Stimulated activated naive B cell treated with anti-CD40 and anti-IgM and Interleukin-4, amounts not matched to agents 10 μg/mL and 1 μg/mL and 100 μg/mL, for 72 hours (primary cell): ENCODE measurements at regions not wholly inside any gene's neighbourhood (a gene's known extent, or its start where the extent isn't known, plus 50 kb on each side); places are given as distances from the start of the nearest gene placed in this dataset.
A peak's percentile ranks its signal among the peaks of the same experiment; 100 is the strongest.
"Not testable (repeated sequence)": the region's sequence is repeated elsewhere in the genome, so short reads cannot be mapped to it uniquely, and the experiment has no call there.

Source experiments
- ATAC-seq, 2 donors: fragments of 150-1000 bp; cut with Tn5 transposase; replicated peaks; 2 replicates each; pipeline ENCODE4 v1.10.0; 2021; ENCODE audit warnings: moderate library complexity in 1 of 2
- DNase-seq: peaks from one replicate; pipeline ENCODE4 v3.0.0; 2021
- H3K27ac Mint-ChIP-seq: one replicate; pipeline ENCODE4 v1.8.0; 2022; ENCODE audit warnings: mild to moderate bottlenecking, mixed read lengths
- H3K27me3 Mint-ChIP-seq, 2 donors: one replicate each; pipeline ENCODE4 v1.8.0; 2022; ENCODE audit warnings: mixed read lengths in 2 of 2
- H3K36me3 Mint-ChIP-seq, 2 donors: one replicate each; pipeline ENCODE4 v1.8.0; 2022; ENCODE audit warnings: mixed read lengths in 2 of 2, mild to moderate bottlenecking in 1 of 2
- H3K4me1 Mint-ChIP-seq, 2 donors: one replicate each; pipeline ENCODE4 v1.8.0; 2022; ENCODE audit warnings: mixed read lengths in 2 of 2, mild to moderate bottlenecking in 1 of 2
- H3K4me3 Mint-ChIP-seq, 2 donors: one replicate each; pipeline ENCODE4 v1.8.0; 2022; ENCODE audit warnings: mild to moderate bottlenecking in 2 of 2, mixed read lengths in 2 of 2, moderate library complexity in 1 of 2
- H3K9me3 Mint-ChIP-seq, 2 donors: one replicate each; pipeline ENCODE4 v1.8.0; 2022; ENCODE audit warnings: mixed read lengths in 2 of 2, mild to moderate bottlenecking in 1 of 2

- peaks cover 3 to 5% of the 10 kb centered on the region in 2 donors for H3K36me3 Mint-ChIP-seq
- DNase-seq (no peak), ATAC-seq (no peak)
- H3K9me3 Mint-ChIP-seq: peaks cover 0 to 12% of the 10 kb centered on the region in 2 donors
- H3K27me3 Mint-ChIP-seq: peaks cover 17 to 28% of the 10 kb centered on the region in 2 donors
- H3K4me3 Mint-ChIP-seq: no peak overlapping the region
- H3K27ac Mint-ChIP-seq: peak overlapping the region; percentile 0
- H3K4me1 Mint-ChIP-seq: peaks cover 16 to 20% of the 10 kb centered on the region in 2 donors
These were observed 134.4 kb downstream of the OR2B2 start for GRCh38 chr6:27777614-27778355.

- H3K4me3 Mint-ChIP-seq: no peak overlapping the region
These were observed 135.1 kb downstream of the OR2B2 start for GRCh38 chr6:27777126-27777525.

GRCh38 chr6:27776504-27776903 is 135.7 kb downstream of the OR2B2 start:
- DNase-seq: no peak
- peaks cover 0 to 12% of the 10 kb centered on the region in 2 donors for H3K9me3 Mint-ChIP-seq
- H3K36me3 Mint-ChIP-seq: peaks cover 3 to 5% of the 10 kb centered on the region in 2 donors
- no peak for ATAC-seq
- H3K4me3 Mint-ChIP-seq: no peak overlapping the region
- peaks cover 17 to 24% of the 10 kb centered on the region in 2 donors for H3K27me3 Mint-ChIP-seq
- no peak overlapping the region for H3K27ac Mint-ChIP-seq
- peaks cover 24 to 32% of the 10 kb centered on the region in 2 donors for H3K4me1 Mint-ChIP-seq

More at GRCh38 chr6:27777126-27777525, 135.1 kb downstream of the OR2B2 start:
- peaks cover 0 to 12% of the 10 kb centered on the region in 2 donors for H3K9me3 Mint-ChIP-seq
- peaks cover 17 to 24% of the 10 kb centered on the region in 2 donors for H3K27me3 Mint-ChIP-seq
- H3K27ac Mint-ChIP-seq: no peak overlapping the region
- DNase-seq: no peak
- peaks cover 3 to 5% of the 10 kb centered on the region in 2 donors for H3K36me3 Mint-ChIP-seq
- ATAC-seq: no peak
- H3K4me1 Mint-ChIP-seq: peaks cover 21 to 27% of the 10 kb centered on the region in 2 donors

- Mint-ChIP-seq H3K36me3 (peaks cover 3 to 5% of the 10 kb centered on the region in 2 donors), H3K4me3 (no peak overlapping the region), H3K27me3 (peaks cover 17 to 24% of the 10 kb centered on the region in 2 donors), H3K9me3 (peaks cover 0 to 12% of the 10 kb centered on the region in 2 donors), H3K4me1 (peaks cover 29 to 38% of the 10 kb centered on the region in 2 donors), H3K27ac (no peak overlapping the region)
- ATAC-seq (no peak), DNase-seq (no peak)
These were observed 136.4 kb downstream of the OR2B2 start for GRCh38 chr6:27775796-27776184.

- Mint-ChIP-seq H3K27me3 (peaks cover 17 to 24% of the 10 kb centered on the region in 2 donors), H3K4me1 (peaks cover 29 to 38% of the 10 kb centered on the region in 2 donors), H3K9me3 (peaks cover 0 to 12% of the 10 kb centered on the region in 2 donors)
- not testable (repeated sequence) for DNase-seq, H3K27ac Mint-ChIP-seq, H3K4me3 Mint-ChIP-seq, ATAC-seq, H3K36me3 Mint-ChIP-seq
These were observed 136.9 kb downstream of the OR2B2 start for GRCh38 chr6:27775138-27775795.

- Mint-ChIP-seq H3K9me3 (peaks cover 0 to 12% of the 10 kb centered on the region in 2 donors), H3K4me1 (peaks cover 29 to 38% of the 10 kb centered on the region in 2 donors), H3K27me3 (peaks cover 17 to 24% of the 10 kb centered on the region in 2 donors), H3K27ac (peak overlapping the region; percentile 91), H3K4me3 (peak overlapping the region; percentile 62 to 72)
- ATAC-seq: peak; percentile 68 to 78
- DNase-seq, H3K36me3 Mint-ChIP-seq: not testable (repeated sequence)
These were observed 138.0 kb downstream of the OR2B2 start for GRCh38 chr6:27774264-27774600.

- peak overlapping the region; percentile 91 for H3K27ac Mint-ChIP-seq
- peaks cover 0 to 12% of the 10 kb centered on the region in 2 donors for H3K9me3 Mint-ChIP-seq
- peak; percentile 54 for ATAC-seq
- peak; percentile 54 for DNase-seq
- peaks cover 29 to 38% of the 10 kb centered on the region in 2 donors for H3K4me1 Mint-ChIP-seq
- peaks cover 15 to 21% of the 10 kb centered on the region in 2 donors for H3K27me3 Mint-ChIP-seq
- H3K36me3 Mint-ChIP-seq: not testable (repeated sequence)
- peak overlapping the region; percentile 62 to 72 for H3K4me3 Mint-ChIP-seq
These were observed 138.5 kb downstream of the OR2B2 start for GRCh38 chr6:27773542-27774263.

GRCh38 chr6:27772261-27773001 is 139.8 kb downstream of the OR2B2 start:
- DNase-seq (peak; percentile 71), ATAC-seq (peak; percentile 81 to 88)
- Mint-ChIP-seq H3K36me3 (peaks cover 3 to 5% of the 10 kb centered on the region in 2 donors), H3K4me3 (no peak overlapping the region), H3K27ac (peak overlapping the region; percentile 9), H3K4me1 (peaks cover 29 to 38% of the 10 kb centered on the region in 2 donors), H3K9me3 (peaks cover 0 to 10% of the 10 kb centered on the region in 2 donors), H3K27me3 (peaks cover 5 to 13% of the 10 kb centered on the region in 2 donors)

- ATAC-seq: no peak
- Mint-ChIP-seq H3K4me1 (peaks cover 29 to 38% of the 10 kb centered on the region in 2 donors), H3K27ac (no peak overlapping the region), H3K36me3 (peaks cover 3 to 5% of the 10 kb centered on the region in 2 donors), H3K27me3 (peaks cover 3 to 10% of the 10 kb centered on the region in 2 donors), H3K9me3 (peaks cover 0 to 9% of the 10 kb centered on the region in 2 donors), H3K4me3 (no peak overlapping the region)
- DNase-seq: no peak
These were observed 141.0 kb downstream of the OR2B2 start for GRCh38 chr6:27771235-27771634.

- H3K27ac Mint-ChIP-seq: no peak overlapping the region
- no peak for ATAC-seq
- H3K4me3 Mint-ChIP-seq: no peak overlapping the region
- no peak for DNase-seq
- H3K9me3 Mint-ChIP-seq: peaks cover 0 to 9% of the 10 kb centered on the region in 2 donors
- peaks cover 3 to 11% of the 10 kb centered on the region in 2 donors for H3K27me3 Mint-ChIP-seq
- H3K36me3 Mint-ChIP-seq: peaks cover 3 to 5% of the 10 kb centered on the region in 2 donors
- peaks cover 27 to 38% of the 10 kb centered on the region in 2 donors for H3K4me1 Mint-ChIP-seq
These were observed 141.5 kb downstream of the OR2B2 start for GRCh38 chr6:27770724-27771123.

- no peaks in the 10 kb centered on the region for H3K36me3 Mint-ChIP-seq
- H3K4me1 Mint-ChIP-seq: peaks cover 16 to 26% of the 10 kb centered on the region in 2 donors
- H3K9me3 Mint-ChIP-seq: peaks cover 0 to under 1% of the 10 kb centered on the region in 2 donors
- H3K27ac Mint-ChIP-seq: no peak overlapping the region
- no peak overlapping the region for H3K4me3 Mint-ChIP-seq
- DNase-seq (no peak), ATAC-seq (no peak)
- peaks cover 9 to 17% of the 10 kb centered on the region in 2 donors for H3K27me3 Mint-ChIP-seq
These were observed 143.6 kb downstream of the OR2B2 start for GRCh38 chr6:27768556-27768955.

GRCh38 chr6:27767851-27768250 is 144.3 kb downstream of the OR2B2 start:
- Mint-ChIP-seq H3K9me3 (no peaks in the 10 kb centered on the region), H3K4me1 (peaks cover 12 to 18% of the 10 kb centered on the region in 2 donors), H3K36me3 (no peaks in the 10 kb centered on the region), H3K27ac (no peak overlapping the region), H3K27me3 (peaks cover 9 to 17% of the 10 kb centered on the region in 2 donors), H3K4me3 (no peak overlapping the region)
- ATAC-seq (no peak), DNase-seq (no peak)

- no peak for ATAC-seq
These were observed 145.8 kb downstream of the OR2B2 start for GRCh38 chr6:27766405-27766804.

More at GRCh38 chr6:27766405-27766804, 145.8 kb downstream of the OR2B2 start:
- no peak for DNase-seq
- H3K4me3 Mint-ChIP-seq: no peak overlapping the region
- no peaks in the 10 kb centered on the region for H3K36me3 Mint-ChIP-seq
- H3K9me3 Mint-ChIP-seq: no peaks in the 10 kb centered on the region
- H3K27me3 Mint-ChIP-seq: peaks cover 9 to 18% of the 10 kb centered on the region in 2 donors
- no peak overlapping the region for H3K27ac Mint-ChIP-seq
- H3K4me1 Mint-ChIP-seq: peaks cover 7% of the 10 kb centered on the region in 2 donors
